GM19438 (cell line): ENCODE measurements at regions not wholly inside any gene's neighbourhood (a gene's known extent, or its start where the extent isn't known, plus 50 kb on each side); places are given as distances from the start of the nearest gene placed in this dataset.

Source experiments
- ATAC-seq: cut with Tn5 transposase; IDR thresholded peaks from one replicate; pipeline ENCODE4 v1.9.1; 2021; ENCODE audit warnings: low read depth; ENCODE audit not compliant: unreplicated experiment

DNA sequence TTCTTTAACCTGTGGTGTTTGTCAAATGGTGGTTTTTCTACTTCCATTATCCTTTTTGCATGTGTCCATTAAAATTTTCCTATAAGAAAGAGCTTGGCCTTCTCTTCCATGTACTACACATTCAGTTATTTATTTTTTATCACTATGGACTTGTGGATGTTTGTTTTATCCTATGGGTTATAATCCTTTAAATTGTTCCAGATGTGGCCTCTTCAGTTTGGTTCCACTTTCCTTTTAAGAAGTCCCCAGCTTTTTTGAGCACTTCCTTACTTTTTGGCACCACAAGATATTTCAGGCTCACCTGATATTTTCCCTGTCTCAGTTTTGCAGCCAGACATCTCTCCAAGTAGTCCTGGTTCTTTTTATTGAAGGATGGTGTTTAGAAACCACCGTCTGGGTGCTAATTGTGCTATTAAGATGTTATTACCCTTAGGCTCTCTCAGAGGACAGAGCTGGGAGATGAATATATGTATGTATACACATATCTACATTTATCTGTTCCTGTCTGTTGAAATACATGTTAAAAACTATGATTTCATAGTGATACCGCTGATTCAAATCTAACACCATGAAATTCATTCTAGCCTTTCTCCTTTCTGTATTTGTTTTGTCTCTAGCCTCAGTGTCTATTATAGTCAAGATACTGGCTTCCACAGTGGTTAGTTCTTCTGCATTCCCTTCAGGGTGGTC, 408.5 kb upstream of the RGS6 start:
- ATAC-seq: peak; percentile 71

DNA sequence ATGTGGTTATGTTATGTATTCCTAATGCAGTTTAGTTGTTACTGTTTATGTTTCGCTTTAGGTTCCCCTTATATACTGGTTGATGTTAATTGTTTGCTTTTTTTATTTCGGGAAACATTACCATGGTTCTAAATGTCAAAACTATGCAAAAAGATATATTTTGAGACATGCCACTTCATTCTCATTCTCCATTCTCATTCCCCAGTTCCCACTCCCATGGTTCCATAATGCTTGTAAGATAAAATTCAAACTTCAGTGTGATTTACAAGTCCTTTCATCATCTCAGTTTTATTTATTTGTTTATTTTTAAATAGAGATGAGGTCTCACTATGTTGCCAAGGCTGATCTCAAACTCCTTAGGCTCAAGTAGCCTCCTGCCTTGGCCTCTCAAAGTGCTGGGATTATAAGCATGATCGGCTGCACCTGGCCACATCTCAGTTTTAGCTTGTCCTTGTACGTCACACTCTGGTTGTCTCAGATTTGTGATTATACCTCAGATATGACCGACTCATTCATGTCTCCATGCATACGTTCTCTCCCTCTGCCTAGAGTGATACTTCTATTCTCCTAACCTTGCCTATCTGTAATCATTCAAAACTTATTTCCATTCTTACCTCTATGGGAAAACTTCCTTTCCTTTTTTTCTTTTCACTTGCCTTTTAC, 407.8 kb upstream of the RGS6 start:
- ATAC-seq: peak; percentile 72

DNA sequence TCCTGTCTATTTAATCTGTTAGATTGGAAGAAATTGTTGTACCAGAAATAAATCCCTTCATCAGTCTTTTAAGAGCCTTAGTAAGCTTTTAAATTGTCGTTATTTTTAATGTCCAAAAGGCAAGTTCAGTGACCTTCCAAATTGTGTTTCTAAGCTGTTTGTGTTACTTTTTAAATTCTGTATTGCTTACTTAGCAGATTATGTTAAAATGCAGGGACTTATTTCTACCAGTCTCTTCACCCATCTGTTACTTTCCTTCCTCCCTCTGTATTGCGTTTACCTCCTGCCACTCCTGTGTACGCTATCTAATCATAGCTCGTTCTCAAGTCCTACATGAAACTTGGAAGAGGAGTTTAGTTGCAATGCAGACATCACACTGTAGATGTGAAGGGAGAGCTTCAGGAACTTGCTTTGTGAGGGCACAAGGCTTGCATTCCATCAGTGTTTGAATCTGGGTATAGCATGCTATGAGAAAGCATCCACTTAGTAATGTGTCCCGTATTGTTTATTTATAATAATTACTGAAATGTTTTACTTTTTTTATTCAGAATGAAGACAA, 406.5 kb upstream of the RGS6 start:
- ATAC-seq: no peak

DNA sequence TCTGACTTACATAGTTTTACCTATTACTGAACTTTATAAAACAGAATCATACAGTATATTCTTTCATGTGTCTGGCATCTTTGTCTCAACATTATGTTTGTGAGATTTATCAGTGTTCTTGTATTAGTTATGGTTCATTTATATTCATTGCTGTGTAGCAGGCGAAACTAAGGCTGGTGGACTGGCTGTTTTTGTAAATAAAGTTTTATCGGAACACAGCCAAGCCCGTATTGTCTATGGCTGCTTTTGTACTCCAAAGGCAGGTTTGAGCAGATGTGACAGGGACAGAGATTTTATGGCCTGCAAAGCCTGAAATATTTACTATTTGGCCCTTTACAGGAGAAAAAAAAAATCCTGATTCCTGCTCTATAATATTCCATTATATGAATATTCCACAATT, 405.8 kb upstream of the RGS6 start:
- ATAC-seq: no peak

DNA sequence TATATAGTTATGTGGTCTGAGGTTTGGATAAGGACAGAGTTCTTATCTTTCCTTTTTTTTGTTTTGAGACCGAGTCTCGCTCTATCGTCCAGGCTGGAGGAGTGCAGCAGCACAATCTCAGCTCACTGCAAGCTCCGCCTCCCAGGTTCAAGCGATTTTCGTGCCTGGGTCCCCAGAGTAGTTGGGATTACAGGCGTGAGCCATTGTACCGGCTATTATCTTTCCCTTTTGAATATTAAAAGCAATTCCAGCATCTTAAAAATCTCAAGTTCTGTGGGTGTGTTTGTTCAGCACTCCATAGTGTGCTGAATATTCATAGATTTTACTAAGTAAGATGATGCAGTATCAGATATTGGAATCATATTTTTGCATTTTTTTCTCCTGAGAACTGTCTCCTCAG, 404.4 kb upstream of the RGS6 start:
- no peak for ATAC-seq

DNA sequence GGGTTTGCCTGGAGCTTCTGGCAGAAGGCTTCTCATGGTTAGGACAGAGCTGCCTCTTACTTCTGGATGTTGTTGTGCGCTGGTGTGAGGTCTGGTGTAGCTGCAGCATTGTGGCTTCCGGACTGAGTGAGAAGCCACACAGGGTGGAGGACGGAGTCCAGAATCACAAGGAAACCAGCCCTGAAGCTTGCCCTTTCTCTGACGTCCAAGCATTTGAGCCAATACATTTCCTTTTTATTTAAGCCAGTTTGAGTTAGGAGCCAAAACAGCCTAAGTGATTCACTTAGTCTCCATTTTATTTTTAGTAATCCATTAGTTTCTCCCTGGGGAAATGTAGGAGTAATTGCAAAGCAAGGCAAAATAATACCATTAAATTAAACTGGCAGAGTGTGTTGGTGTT, 402.4 kb upstream of the RGS6 start:
- ATAC-seq: no peak

DNA sequence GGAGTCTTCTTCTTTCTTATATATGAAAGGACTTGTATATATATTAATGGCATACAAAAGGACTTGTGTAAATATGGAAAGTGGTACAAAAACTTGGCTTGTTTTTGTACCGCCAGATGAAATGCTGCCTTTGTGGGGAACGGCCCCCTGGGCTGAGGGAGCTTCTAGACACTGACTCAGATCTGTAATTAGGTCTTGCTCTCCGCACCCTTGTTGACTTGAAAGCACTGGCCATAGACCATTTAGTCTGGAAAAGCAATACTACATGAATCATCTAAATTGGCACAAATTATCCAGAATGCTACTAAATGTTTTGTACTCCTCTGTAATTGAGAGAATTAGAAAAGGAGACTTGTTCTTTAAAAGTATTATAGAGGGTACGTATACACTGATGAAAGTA, 399.9 kb upstream of the RGS6 start:
- no peak for ATAC-seq

DNA sequence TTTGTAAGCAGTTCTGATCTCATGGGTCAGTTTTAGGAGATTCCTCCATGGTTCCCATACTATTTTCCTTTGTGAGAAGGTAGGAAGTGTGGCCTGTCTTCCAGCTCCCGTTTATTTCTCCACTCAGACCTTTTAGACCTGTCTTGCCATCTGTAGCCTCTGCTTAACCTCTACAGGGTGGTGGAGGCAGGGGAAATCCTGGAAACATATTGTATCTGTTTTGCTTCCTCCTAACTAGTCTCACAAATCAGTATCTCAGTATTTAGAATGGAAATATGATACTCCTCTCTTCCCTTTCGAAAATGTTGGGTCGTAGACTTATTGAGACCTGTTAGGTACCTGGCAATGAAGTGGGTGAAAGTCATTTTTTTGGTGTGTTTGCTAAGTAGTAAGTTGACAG, 399.4 kb upstream of the RGS6 start:
- ATAC-seq: no peak

DNA sequence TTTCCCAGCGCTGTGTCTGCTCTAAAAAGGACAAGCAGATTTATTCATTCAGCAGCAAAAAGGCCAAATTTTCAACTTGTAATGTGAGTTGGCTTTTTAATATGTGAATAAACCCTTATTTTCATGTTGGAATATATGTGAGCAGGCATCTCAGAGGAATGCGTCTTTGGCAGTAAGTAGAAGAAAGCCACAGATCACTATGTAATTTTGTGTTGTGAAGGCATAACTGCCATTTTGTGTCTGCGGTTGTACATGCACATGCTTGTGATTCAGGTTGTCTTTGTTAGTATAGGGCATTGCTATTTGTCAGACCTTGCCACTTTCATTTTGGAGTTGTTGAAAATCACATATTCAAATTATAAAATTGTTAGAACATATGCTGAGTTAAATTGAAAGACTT, 398.8 kb upstream of the RGS6 start:
- no peak for ATAC-seq

DNA sequence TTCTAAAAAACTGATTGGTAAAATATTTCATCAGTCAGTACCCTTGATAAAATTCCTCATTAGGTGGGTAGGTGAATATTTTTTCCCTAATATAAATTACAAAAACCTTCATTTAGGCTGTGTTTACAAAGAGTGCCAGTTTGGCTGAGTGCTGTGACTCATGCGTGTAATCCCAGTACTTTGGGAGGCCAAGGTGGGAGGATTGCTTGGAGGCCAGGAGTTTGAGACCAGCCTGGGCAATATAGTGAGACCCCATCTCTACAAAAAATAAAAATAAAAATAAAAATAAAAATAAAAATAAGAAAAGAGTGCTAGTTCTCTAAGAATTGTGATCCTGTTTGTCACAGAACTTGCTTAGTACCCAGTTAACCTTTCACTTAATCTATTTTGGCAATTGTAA, 398.4 kb upstream of the RGS6 start:
- ATAC-seq: no peak

DNA sequence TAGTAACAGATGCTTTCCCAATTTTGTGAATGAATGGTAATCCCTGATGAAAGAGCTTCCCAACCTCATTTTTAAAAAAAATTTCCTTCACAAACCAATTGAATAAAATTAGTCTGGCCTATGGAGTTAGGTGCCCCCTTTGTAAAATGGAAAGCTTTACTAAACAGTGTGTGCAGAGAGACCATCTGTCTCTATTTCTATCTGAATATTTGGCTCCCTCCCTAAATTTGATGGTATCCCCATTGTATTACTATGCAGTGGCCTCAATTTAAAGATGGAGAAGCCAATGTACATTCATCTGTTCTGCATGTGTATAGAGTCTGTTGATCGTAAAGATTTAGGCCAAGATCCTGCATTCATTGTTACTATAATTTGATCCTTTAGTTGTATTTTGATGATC, 397.7 kb upstream of the RGS6 start:
- ATAC-seq: no peak

DNA sequence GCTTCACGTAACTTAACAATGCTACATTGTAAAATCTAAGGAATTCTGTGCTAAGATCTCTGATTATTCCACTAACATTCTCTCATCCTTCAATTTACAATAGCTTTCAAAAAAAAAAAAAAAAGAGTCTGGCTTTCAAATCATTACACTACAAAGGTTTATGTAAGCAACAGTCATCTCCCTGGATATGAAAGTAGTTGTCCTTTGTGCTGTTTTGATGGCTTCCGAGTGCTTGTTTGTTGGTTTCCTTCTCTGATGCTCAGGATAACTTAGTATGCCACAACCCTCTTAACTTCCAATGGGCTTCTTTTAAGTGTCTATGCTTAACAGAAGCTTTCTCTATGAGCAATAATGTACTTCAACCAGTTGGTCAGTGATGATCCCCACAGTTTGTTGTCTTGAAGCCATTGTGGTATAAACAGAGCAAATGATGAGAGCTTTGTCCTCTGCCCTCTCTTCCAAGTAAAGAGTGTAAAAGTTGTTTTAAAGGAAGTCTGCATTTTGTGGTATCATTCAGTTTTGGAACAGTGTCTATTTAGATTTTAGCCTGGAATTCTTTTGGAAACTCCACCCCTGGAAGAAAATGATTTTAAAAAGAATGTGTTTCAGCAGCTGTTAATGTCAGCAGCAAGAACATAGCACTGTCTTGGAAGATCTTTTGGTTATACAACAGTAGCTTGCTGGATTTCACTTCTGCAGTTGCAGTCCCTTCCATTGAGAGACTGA, 396.1 kb upstream of the RGS6 start:
- ATAC-seq: no peak

DNA sequence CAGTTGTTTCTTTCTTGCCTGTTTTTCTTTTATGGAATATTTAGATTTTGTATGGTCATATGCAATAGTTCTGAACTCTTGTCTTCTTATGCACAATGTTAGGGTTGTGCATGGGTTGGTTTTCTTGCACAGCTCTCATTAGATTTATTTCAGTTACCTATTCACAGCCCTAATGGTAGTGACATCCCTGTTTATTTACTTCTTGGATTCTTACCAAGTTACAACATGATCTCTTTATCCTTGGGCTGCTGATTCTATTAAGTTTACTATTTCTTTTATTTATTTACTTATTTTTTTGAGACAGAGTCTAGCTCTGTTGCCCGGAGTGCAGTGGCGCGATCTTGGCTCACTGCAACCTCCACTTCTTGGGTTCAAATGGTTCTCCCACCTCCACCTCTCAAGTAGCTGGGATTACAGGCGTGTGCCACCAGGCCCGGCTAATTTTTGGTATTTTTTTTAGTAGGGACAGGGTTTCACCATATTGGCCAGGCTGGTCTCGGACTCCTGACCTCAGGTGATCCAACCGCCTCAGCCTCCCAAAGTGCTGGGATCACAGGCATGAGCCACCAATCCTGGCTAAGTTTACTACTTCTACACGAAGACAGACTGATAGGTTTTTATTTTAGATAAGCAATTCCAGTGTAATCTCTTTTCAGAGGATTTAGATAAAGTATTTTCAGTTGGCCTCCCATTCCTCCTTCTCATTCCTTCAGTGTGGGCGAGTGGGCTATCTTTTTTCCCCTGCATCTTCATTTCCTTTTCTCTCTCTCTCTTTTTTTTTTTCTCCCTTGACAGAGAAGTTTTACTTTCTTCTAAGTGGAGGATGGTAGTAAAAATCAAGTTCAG, 395.1 kb upstream of the RGS6 start:
- ATAC-seq: no peak

DNA sequence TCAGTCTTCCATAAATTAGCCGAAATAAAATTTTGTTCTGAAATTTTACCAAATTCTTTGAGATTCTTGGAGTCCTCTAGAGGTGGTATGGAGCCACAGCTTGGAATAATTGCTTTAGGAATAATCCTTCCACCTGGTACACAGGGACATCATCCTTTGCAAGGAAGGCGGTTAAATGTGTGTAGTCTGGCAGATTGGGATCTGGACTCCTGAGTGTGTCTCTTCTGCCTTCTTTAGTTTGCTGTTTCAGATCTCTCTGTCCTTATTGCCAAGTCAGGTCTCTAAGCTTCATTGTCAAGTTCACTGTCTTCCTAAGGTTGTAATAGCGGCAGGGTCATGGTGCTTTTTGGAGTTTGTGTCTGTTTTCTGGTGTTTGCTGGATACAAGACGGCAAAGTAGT, 393.9 kb upstream of the RGS6 start:
- no peak for ATAC-seq

DNA sequence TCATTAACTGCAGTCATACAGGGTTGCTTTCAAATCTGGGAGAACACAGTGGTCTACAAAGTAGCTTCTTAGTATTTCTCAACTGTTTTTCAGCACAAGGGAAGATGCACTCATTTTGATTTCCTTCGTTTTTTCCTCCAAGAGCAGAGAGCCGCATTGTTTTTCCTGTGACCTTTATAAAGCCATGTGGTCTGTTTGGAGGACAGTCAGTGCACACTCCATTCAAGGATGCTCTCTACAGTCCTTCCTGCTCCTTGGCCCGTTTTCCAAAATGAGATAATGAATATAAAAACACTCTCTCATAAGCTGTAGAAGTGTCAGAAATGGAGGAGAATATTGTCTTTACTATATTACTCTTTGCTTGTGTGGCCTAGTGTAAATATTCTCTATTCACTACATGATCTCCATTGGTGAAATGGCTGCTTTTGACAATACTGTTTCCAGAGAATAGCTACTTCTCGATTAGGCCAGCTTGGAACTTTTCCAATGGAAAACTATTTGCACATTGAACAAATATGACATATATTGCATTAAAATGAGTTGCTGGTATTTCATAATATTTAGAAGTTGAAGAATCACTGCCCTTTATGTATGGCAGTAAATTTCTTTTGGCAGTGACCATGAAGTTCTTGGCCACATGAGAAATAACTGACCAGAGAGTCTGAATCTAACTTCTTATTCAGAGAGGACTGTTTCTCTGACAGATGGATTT, 393.1 kb upstream of the RGS6 start:
- no peak for ATAC-seq

DNA sequence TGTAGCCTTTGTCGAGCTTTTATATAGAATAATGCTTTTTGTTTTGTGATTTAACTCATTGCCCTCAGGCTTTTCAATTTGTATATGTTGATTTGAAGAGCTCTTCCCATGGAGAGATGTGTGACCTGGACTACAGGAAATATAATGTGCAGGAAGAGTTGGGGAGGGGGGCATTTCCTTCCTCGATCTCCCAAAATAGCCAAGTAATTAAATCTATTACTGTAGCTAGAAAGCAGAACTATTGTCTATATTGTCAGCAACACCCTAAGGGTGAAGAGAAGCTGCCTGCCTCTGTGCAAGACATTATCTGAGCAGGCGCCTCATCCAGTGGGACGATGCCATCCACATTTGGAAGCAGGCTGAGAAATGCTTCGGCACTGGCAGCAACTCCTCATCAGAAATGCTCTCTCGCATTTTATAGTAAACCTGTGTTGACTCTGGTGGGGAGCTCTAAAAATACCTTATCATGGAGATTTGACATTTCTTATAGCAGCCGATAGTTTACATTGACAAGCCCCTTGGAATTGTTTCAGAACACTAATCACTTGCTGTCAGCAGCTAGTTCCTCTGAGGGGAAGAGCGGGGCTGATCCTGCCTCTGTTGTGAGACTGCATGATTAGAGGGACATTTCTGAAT, 392.5 kb upstream of the RGS6 start:
- ATAC-seq: no peak

DNA sequence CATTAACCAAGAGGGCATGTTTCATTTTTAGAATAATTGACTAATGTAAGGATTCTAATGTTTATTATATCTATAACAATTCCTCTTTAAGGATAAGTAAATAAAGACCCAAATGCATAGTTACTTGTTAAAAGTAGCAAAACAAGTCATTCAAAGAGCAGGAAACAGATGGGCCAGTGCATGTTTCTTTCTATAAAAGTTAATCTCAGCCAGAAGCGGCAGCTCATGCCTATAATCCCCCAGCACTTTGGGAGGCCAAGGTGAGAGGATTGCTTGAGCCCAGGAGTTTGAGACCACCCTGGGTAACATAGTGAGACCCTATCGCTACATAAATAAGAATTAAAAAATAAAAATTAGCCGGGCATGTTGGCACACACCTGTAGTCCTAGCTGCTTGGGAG, 391.0 kb upstream of the RGS6 start:
- no peak for ATAC-seq

DNA sequence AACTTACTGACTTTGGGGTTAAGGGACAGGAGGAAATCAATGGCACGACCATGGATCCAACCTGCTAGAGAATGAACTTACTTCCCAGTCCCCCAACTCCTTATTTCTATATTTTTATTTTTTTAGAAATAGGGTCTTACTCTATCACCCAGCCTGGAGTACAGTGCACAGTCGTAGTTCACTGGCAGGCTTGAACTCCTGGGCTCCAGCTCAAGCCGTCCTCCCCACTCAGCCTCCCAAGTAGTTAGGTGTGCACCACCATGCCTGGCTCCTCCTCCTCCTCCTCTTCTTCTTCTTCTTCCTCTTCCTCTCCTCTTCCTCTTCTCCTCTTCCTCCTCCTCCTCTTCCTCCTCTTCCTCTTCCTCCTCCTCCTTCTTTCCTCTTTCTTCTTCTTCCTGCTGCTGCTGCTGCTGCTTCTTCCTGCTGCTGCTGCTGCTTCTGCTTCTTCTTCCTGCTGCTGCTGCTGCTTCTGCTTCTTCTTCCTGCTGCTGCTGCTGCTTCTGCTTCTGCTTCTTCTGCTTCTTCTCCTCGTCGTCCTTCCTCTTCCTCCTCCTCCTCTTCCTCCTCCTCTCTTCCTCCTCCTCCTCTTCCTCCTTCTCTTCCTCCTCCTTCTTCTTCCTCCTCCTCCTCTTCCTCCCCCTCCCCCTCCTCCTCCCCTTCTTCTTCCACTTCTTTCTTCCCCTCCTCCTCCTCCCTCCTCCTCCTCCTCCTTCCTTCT, 390.1 kb upstream of the RGS6 start:
- ATAC-seq: no peak

DNA sequence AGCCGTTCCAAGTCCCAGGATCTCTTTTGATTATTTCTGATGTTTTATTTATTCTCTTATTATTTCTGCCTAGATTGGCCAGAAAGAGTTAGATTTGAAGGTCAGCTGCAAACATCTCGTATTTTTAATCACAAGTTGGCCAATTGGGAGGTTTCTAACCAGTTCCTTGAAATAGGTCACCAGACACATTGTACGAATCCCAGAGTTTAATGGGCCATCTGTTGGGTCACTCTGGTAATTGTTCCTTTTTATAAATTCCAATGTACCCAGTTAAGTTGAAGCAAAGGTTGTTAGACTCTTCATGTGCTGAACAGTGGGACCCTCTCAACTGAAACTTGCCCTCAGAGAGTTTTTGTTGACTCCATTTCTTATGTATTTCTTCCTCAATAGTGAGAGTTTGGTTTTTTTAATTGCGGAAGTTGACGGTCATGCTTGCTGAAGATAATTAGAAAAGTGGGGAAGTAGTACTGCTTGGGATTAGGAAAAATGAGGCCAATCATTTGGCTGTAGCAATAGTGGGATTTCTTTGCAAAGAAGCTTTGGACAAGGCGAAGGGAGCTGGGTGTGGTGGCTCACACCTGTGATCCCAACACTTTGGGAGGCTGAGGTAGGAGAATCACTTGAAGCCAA, 382.7 kb upstream of the RGS6 start:
- ATAC-seq: no peak
